Activated T-cell treated with anti-CD3 and anti-CD28 coated beads, Interleukin-2, amount 50 U/mL, for 1 hour (primary cell): ENCODE measurements at regions not wholly inside any gene's neighbourhood (a gene's known extent, or its start where the extent isn't known, plus 50 kb on each side); places are given as distances from the start of the nearest gene placed in this dataset.
"Not testable (repeated sequence)": the region's sequence is repeated elsewhere in the genome, so short reads cannot be mapped to it uniquely, and the experiment has no call there.

Experiments
- DNase-seq: peaks from one replicate; pipeline ENCODE4 v3.0.0-alpha.2; 2020

- DNase-seq: not testable (repeated sequence)
These were observed 845.1 kb downstream of the CDH18 start for GRCh38 chr5:19142713-19143414.

GRCh38 chr5:19143935-19144334 lies 844.1 kb downstream of the CDH18 start:
- DNase-seq: no peak

- DNase-seq: no peak
These were observed 818.6 kb downstream of the CDH18 start for GRCh38 chr5:19169426-19169825.

- no peak for DNase-seq
These were observed 815.0 kb downstream of the CDH18 start for GRCh38 chr5:19172926-19173470.

- DNase-seq: no peak
These were observed 812.0 kb downstream of the CDH18 start for GRCh38 chr5:19175776-19176570.

- DNase-seq: no peak
These were observed 808.4 kb downstream of the CDH18 start for GRCh38 chr5:19179571-19179970.

GRCh38 chr5:19189176-19189575 lies 798.8 kb downstream of the CDH18 start:
- no peak for DNase-seq

GRCh38 chr5:19193631-19194030 lies 794.4 kb downstream of the CDH18 start:
- no peak for DNase-seq

GRCh38 chr5:19196631-19197030 lies 791.4 kb downstream of the CDH18 start:
- DNase-seq: no peak

GRCh38 chr5:19200251-19200650 lies 787.7 kb downstream of the CDH18 start:
- DNase-seq: no peak

GRCh38 chr5:19208397-19208796 lies 779.6 kb downstream of the CDH18 start:
- no peak for DNase-seq

GRCh38 chr5:19210886-19211285 lies 777.1 kb downstream of the CDH18 start:
- DNase-seq: no peak

- DNase-seq: no peak
These were observed 758.7 kb downstream of the CDH18 start for GRCh38 chr5:19229179-19229835.

GRCh38 chr5:19233573-19233972 lies 754.4 kb downstream of the CDH18 start:
- no peak for DNase-seq

GRCh38 chr5:19235101-19235584 lies 752.9 kb downstream of the CDH18 start:
- DNase-seq: no peak

- DNase-seq: no peak
These were observed 747.8 kb downstream of the CDH18 start for GRCh38 chr5:19240170-19240569.

GRCh38 chr5:19241690-19242089 lies 746.3 kb downstream of the CDH18 start:
- DNase-seq: no peak

GRCh38 chr5:19246191-19246590 lies 741.8 kb downstream of the CDH18 start:
- not testable (repeated sequence) for DNase-seq

GRCh38 chr5:19247302-19247701 lies 740.7 kb downstream of the CDH18 start:
- no peak for DNase-seq

GRCh38 chr5:19256036-19256435 lies 732.0 kb downstream of the CDH18 start:
- DNase-seq: no peak

GRCh38 chr5:19258686-19259085 lies 729.3 kb downstream of the CDH18 start:
- no peak for DNase-seq

- DNase-seq: no peak
These were observed 726.1 kb downstream of the CDH18 start for GRCh38 chr5:19261879-19262278.

- DNase-seq: no peak
These were observed 723.2 kb downstream of the CDH18 start for GRCh38 chr5:19264821-19265220.
